ENCODE measurements at regions not wholly inside any gene's neighbourhood (a gene's known extent, or its start where the extent isn't known, plus 50 kb on each side); places are given as distances from the start of the nearest gene placed in this dataset.

GRCh38 chr9:95574176-95574575 lies 57.4 kb upstream of the PTCH1 start:
- no TSS peak for BruUV-seq (replicated peaks)
- DNase-seq (ENCODE audit: extremely low read depth in 1 of 4, low spot score in 3 of 4): no peak
- CTCF ChIA-PET (ENCODE audit: low intra/inter-chr PET ratio): no interaction called here

More at GRCh38 chr9:95574176-95574575, 57.4 kb upstream of the PTCH1 start:
- WGBS (ENCODE audit: insufficient coverage, low coverage, missing lambda C conversion rate): 4% methylated on average over 16 of the region's 16 CpGs
- no peaks in the 10 kb centered on the region; the same call in 1 of the 2 replicates for H4K20me1 ChIP-seq (replicated peaks; ENCODE audit: control insufficient read depth, insufficient read depth, low read length)
- no peak overlapping the region for H3K4me2 ChIP-seq (ENCODE audit: insufficient read depth, low read length)
- H3K4me1 ChIP-seq (replicated peaks in 1 of 2; ENCODE audit: control insufficient read depth in 2 of 2, insufficient read depth in 2 of 2, low read length in 2 of 2): peaks cover 0 to 5% of the 10 kb centered on the region in 2 experiments; a peak in 2 of 5 replicates
- H3K9me3 ChIP-seq (replicated peaks; ENCODE audit: control insufficient read depth, insufficient read depth, low read depth, low read length): no peaks in the 10 kb centered on the region
- FAIRE-seq (no peak), ATAC-seq (no peak)
- H3K79me2 ChIP-seq (ENCODE audit: control insufficient read depth, insufficient read depth, low read length): no peaks in the 10 kb centered on the region
- in situ Hi-C loops (cut with MboI): no loop called here
- H3K9ac ChIP-seq (ENCODE audit: insufficient read depth in 1 of 2, low read depth in 2 of 2, low read length in 2 of 2): no peak overlapping the region
- no peaks in the 10 kb centered on the region for H3K9me1 ChIP-seq (ENCODE audit: control insufficient read depth, insufficient read depth, low read length)
- H3K27ac ChIP-seq (ENCODE audit: extremely low read depth, low read depth, low read length): no peak overlapping the region
- H3K27me3 ChIP-seq (ENCODE audit: control insufficient read depth in 2 of 2, insufficient read depth in 2 of 2, low read length in 2 of 2): peaks cover 23 to 64% of the 10 kb centered on the region in 2 experiments; a peak in 4 of 5 replicates
- intact Hi-C loops (cut with micrococcal nuclease): no loop called here
- no peak overlapping the region for H2AFZ ChIP-seq (ENCODE audit: low read depth, low read length)
- POLR2A ChIA-PET: interaction anchor here (0.7 kb wide), 1 partner anchor 8 kb away, joined by 3 read pairs; no protein-coding TSS in a partner anchor
- TF ChIP-seq CTCF (IDR thresholded peaks at IDR 0.05 in 2 of 3, conservative IDR thresholded peaks at IDR 0.05 in 1 of 3; ENCODE audit: insufficient read depth in 2 of 3, low read depth in 1 of 3, low read length in 3 of 3): peak in 2 of 3 experiments; percentile 15 to 28; a peak in 2 of 6 replicates
- TF ChIP-seq SMARCA5 (IDR thresholded peaks at IDR 0.05): no peak
- H3K4me3 ChIP-seq: no peak overlapping the region
- H3K36me3 ChIP-seq (ENCODE audit: control insufficient read depth, insufficient read depth, low read length): no peaks in the 10 kb centered on the region

Measured in K562 (cell line).